GM18867 (cell line): ENCODE measurements at regions not wholly inside any gene's neighbourhood (a gene's known extent, or its start where the extent isn't known, plus 50 kb on each side); places are given as distances from the start of the nearest gene placed in this dataset.

Experiments
- ATAC-seq: cut with Tn5 transposase; IDR thresholded peaks from one replicate; pipeline ENCODE4 v1.9.1; 2021; ENCODE audit warnings: mild to moderate bottlenecking, moderate library complexity; ENCODE audit not compliant: unreplicated experiment

GRCh38 chr10:128280271-128280670 is 154.0 kb upstream of the MKI67 start:
- ATAC-seq = no peak

GRCh38 chr10:128281343-128281742 is 155.1 kb upstream of the MKI67 start:
- no peak for ATAC-seq

GRCh38 chr10:128281861-128282260 is 155.6 kb upstream of the MKI67 start:
- no peak for ATAC-seq

GRCh38 chr10:128286141-128286761 is 160.0 kb upstream of the MKI67 start:
- ATAC-seq = no peak

GRCh38 chr10:128286762-128287500 is 160.7 kb upstream of the MKI67 start:
- no peak for ATAC-seq

GRCh38 chr10:128287921-128288320 is 161.7 kb upstream of the MKI67 start:
- ATAC-seq = no peak

GRCh38 chr10:128289621-128290020 is 163.4 kb upstream of the MKI67 start:
- no peak for ATAC-seq

GRCh38 chr10:128295003-128295402 is 168.8 kb upstream of the MKI67 start:
- no peak for ATAC-seq

GRCh38 chr10:128296253-128297007 is 170.2 kb upstream of the MKI67 start:
- no peak for ATAC-seq

- no peak for ATAC-seq
These were observed 171.6 kb upstream of the MKI67 start for GRCh38 chr10:128297709-128298378.

- no peak for ATAC-seq
These were observed 172.4 kb upstream of the MKI67 start for GRCh38 chr10:128298587-128298986.

GRCh38 chr10:128300290-128300824 is 174.1 kb upstream of the MKI67 start:
- ATAC-seq = no peak

- ATAC-seq = no peak
These were observed 174.8 kb upstream of the MKI67 start for GRCh38 chr10:128301051-128301450.

GRCh38 chr10:128302808-128303207 is 176.6 kb upstream of the MKI67 start:
- ATAC-seq = no peak

GRCh38 chr10:128304271-128304670 is 178.0 kb upstream of the MKI67 start:
- no peak for ATAC-seq

GRCh38 chr10:128305601-128306345 is 179.6 kb upstream of the MKI67 start:
- no peak for ATAC-seq

- ATAC-seq = no peak
These were observed 180.3 kb upstream of the MKI67 start for GRCh38 chr10:128306535-128306934.

- no peak for ATAC-seq
These were observed 180.7 kb upstream of the MKI67 start for GRCh38 chr10:128306966-128307365.

GRCh38 chr10:128307820-128308219 is 181.6 kb upstream of the MKI67 start:
- no peak for ATAC-seq

- no peak for ATAC-seq
These were observed 184.9 kb upstream of the MKI67 start for GRCh38 chr10:128310971-128311658.
